AG10803 (cell line): ENCODE measurements at regions not wholly inside any gene's neighbourhood (a gene's known extent, or its start where the extent isn't known, plus 50 kb on each side); places are given as distances from the start of the nearest gene placed in this dataset.

ENCODE experiments used
- DNase-seq: peaks from one replicate; pipeline ENCODE4 v3.0.0; 2010; ENCODE audit warnings: low read depth
- H3K4me3 ChIP-seq: 2 replicates; pipeline ENCODE4 v1.5.1; 2011; ENCODE audit warnings: mild to moderate bottlenecking, low read length, control low read depth
- TF ChIP-seq, protein P1 (sequence below): conservative IDR thresholded peaks from 2 replicates; pipeline ENCODE4 v1.5.1; 2011; ENCODE audit warnings: mild to moderate bottlenecking, low read length, control low read depth, inconsistent platforms

DNA sequence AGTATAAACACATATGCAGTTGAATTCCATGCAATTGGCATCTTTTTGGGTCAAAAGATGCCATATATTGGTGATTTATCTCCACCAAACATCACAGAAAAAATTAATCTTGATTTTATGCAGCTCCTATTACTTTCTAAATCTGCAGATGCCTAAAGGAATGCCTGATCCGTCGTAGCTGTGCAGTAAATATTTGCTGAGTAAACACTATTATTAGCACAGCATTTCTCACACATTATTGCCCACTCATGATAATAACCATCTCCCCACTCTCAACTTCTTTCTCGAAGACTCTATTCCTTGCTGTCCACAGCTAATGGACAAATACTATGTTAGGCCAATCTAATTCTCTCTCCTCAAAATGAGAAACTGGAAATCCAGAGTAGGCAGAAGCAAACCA lies 625.2 kb downstream of the ZIC1 start:
- no peak for DNase-seq
- H3K4me3 ChIP-seq, result no peak overlapping the region
- TF ChIP-seq, protein P1, sequence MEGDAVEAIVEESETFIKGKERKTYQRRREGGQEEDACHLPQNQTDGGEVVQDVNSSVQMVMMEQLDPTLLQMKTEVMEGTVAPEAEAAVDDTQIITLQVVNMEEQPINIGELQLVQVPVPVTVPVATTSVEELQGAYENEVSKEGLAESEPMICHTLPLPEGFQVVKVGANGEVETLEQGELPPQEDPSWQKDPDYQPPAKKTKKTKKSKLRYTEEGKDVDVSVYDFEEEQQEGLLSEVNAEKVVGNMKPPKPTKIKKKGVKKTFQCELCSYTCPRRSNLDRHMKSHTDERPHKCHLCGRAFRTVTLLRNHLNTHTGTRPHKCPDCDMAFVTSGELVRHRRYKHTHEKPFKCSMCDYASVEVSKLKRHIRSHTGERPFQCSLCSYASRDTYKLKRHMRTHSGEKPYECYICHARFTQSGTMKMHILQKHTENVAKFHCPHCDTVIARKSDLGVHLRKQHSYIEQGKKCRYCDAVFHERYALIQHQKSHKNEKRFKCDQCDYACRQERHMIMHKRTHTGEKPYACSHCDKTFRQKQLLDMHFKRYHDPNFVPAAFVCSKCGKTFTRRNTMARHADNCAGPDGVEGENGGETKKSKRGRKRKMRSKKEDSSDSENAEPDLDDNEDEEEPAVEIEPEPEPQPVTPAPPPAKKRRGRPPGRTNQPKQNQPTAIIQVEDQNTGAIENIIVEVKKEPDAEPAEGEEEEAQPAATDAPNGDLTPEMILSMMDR, result no peak

DNA sequence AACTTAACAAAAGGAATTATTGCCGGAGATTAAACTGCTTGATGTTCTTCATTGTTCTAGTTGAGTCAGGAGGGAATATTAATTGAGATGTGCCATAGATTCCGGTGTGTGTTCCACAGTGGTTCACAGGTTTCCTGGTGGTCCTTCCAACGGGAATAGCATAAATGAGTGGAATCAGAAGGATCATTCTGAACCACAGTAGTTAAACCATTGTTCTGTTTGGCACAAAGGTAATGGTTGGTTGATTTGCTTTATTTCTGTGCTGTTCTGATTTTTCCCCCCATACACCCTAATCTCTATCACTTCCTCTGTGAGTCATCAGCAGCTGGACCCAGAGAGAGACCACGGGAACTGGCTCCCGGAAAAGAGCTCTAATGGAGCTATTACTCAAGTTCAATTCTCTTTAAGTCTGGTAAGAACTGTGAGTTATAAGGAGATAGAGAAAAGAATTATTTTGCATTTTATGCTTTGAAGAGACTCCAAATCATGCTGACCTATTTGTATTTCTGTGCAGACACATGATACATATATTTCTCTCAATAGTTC lies 627.2 kb downstream of the ZIC1 start:
- H3K4me3 ChIP-seq, result no peak overlapping the region
- TF ChIP-seq, protein P1, result no peak
- DNase-seq, result no peak

DNA sequence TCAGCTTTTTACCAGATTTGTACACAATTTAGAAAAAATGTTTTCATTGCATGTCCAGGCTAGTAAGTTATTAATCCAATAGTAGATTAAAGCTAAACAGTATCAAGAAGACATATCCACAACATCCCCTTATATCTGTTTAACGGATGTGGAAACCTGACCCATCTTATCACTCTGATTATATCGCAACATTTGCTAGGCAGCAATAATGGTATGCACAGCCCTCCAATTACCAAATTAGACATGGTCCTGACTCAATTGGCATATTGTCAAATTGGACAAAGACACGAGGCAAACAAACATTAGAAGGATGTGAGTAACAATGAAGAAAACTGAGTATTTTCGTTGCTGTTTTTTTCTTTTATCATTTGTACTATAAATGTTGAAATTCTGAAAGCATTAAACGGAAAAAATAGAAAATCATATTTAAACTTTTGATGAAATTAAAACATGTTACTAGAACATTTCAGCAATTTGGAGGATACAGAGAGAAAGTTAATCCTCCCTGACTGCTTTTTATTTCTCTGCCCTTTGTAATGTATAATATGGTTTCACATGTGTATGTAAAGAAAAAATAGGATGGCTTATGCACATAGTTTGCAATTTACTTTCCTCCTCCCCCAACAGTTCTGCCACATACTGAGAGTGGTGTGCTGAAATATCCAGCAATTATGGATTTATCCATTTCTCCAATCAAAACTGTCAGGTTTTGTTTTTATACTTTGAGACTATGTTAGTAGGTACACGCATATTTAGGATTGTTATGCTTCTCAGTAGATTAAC lies 633.7 kb downstream of the ZIC1 start:
- TF ChIP-seq, protein P1, result no peak
- no peak overlapping the region for H3K4me3 ChIP-seq
- DNase-seq, result peak; percentile 63

DNA sequence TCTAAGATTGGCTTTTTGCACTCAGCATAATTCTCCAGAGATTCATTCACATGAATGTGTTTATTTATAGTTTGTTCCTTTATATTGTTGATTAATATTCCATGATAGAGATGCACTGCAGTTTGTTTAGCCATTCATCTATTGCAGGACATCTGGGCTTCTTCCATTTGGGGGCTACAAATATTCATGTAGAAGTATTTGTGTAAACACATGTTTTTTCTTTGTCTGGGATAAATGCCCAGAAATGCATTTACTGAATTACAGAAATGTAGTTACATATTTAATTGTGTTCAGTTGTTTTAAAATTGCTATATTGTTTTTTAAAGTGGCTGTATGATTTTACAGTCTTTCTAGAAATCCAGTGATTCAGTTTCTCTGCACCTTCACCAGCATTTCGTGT lies 635.0 kb downstream of the ZIC1 start:
- TF ChIP-seq, protein P1, result no peak
- DNase-seq, result peak; percentile 3
- H3K4me3 ChIP-seq, result no peak overlapping the region

DNA sequence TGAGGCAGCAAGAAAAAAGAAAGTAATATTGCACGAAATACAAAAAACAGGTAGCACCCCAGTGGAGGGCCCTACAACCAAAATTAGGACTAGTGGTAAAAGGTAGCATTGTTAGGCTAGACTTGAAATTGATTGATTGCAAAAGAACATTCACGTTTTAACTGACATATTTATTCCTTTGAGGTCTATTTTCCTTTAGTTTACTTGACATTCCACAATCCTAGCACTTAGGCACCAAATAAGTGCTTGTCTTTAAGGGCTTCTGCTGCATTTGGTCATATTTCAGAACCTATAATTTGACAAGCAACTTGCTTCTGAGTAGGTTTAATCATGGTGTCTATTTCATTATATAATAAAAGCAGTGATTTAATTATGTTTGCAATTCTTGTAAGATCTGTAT lies 642.7 kb upstream of the AGTR1 start:
- TF ChIP-seq, protein P1, result no peak
- no peak for DNase-seq
- H3K4me3 ChIP-seq, result no peak overlapping the region

DNA sequence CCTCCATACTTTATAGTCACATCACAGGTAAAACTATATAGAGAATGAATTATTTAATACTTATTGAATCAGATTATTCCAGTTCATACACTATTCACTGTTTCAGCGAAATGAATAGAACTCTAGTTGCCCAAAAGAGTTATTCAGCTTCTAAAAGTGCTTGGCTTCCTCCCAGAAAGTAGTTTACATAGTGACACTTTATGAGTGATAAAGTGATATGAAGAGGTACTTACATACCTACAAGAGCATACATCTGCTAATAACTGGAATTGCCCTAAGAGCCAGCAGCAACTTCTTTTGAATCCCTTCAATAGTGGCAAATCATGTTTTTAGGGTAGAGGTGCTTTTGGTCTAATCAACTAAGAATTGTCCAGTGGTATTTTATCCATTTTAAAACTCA lies 635.1 kb upstream of the AGTR1 start:
- no peak for DNase-seq

DNA sequence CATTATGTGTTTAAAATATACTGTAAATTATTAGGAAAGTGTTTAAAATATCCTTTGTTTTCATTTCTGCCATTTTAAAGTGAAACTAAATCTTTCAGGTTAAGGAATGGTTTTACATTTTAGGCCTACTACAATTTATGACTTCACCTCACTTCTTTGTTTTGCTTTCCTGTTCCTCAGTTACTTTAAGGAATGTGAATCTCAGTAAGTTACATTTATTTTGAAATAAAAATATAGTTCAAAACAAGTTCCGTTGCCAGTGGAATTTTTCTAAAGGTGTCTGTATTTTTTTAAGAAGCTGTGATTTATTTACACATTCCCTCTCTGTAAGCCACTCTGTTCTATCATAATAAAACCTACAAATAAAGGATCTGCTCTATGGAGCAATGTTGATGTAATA lies 630.9 kb upstream of the AGTR1 start:
- TF ChIP-seq, protein P1, result no peak
- no peak for DNase-seq
- H3K4me3 ChIP-seq, result no peak overlapping the region

More for the DNA sequence above, 635.1 kb upstream of the AGTR1 start:
- TF ChIP-seq, protein P1, result no peak
- H3K4me3 ChIP-seq, result no peak overlapping the region
